GM21717 (cell line): ENCODE measurements at regions not wholly inside any gene's neighbourhood (a gene's known extent, or its start where the extent isn't known, plus 50 kb on each side); places are given as distances from the start of the nearest gene placed in this dataset.

ENCODE experiments used
- ATAC-seq: cut with Tn5 transposase; IDR thresholded peaks from one replicate; pipeline ENCODE4 v1.9.1; 2021; ENCODE audit warnings: mild to moderate bottlenecking, moderate library complexity; ENCODE audit not compliant: unreplicated experiment

DNA sequence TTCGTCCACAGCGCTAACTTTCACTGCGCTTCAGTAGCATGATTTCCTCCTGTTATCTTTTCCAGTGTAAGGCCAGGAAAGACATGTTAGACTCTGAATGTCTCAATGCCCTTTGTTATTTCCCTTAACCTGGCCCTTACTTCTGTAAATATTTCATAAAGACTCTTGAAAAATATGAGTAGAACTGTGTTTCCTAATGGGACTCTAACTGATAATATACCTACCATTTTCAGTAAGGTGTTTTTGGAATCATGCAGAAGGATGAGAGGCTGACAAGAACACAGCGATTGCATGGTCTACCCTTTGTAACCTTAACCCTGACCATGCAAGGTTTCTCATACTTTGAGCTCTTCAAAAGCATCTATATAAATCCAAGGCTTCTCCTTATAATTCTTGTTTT is 550.1 kb downstream of the SLITRK6 start:
- ATAC-seq, result no peak

DNA sequence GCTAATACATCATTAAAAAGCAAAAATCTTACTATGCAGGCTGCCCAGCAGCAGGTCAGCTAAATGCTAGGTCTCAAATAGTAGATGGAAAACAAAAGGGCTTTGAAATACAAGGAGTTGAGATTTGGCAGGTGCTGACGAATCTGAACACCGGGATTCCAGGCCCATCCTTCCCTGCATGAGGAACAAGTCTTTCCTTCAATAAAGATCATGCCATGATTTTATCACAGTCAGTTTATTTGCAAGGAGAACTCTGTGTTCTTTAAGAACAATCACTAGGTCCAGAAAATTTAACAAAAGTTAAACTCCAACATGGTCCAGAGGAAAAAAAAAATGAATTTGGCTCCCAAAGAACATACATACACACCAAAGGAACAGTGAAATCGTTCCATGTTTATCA is 551.4 kb downstream of the SLITRK6 start:
- no peak for ATAC-seq

DNA sequence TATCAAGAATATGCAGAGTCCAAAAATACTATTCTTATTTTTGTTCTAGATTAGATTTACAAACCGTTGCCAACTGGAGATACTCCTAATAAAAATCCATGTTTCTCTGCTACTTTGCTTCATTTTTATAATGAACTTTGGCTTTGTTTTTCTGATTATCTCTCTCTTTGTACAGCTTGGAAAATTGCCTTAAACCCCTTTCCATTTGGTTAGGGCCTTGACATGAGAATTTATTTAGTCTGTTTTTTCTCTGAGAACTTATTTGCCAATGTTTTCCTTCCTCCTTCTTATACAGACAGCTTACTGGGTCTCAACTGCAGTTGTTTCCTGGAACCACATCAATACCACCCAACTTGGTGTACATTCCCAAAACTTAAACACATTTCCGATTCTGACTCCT is 555.4 kb downstream of the SLITRK6 start:
- ATAC-seq, result no peak

DNA sequence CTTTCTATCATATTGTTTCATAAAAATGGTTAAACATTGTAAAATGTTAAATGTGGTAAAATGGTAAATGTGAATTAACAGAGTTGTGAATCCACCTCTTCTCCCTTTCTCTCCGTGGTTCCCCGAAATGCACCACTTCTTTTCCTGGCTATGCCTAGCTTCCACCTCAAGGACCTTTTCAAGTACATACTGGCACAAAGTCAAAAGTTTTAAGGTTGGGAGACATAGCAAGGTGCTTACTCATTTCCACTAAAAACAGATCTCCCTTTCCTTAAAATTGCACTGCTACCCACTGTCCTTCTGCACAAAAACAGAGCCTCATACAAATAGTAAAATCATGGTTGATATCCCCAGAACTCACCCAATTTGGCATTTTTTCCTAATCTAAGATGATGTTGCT is 558.2 kb downstream of the SLITRK6 start:
- ATAC-seq, result no peak

DNA sequence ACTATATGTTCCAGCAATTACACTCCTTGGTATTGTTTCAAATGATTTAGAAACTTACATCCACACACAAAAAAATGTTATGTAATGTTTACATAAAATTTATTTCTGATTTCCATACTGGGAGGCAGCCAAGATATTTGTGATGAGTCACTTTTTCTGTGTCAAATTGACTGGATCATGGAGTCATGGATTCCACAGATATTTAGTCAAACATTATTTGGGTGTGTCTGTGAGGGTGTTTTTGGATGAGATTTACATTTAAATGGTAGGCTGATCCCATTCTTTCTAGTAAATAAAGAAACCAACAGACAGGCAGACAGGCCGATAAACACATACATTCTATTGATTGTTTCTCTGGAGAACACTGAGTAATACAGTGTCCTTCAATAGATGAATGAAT is 562.8 kb downstream of the SLITRK6 start:
- ATAC-seq, result no peak

DNA sequence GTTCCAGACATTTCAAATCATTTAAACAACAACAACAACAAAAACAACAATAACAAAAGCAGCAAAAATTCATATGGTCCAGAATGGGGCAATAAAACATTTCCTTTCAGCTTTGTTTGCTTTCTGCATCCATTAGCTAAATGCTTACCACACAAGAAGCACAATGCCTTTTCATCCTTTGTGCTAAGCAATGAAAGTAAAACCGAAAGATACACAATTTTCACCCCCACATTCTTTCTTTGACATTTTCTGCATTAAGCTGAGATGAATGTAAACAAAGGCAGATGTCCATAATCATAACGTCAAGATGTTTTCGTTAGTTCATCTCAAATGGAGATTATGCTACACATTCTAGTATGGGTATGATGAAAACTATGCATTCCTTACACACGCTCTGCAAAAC is 568.5 kb downstream of the SLITRK6 start:
- ATAC-seq, result no peak

DNA sequence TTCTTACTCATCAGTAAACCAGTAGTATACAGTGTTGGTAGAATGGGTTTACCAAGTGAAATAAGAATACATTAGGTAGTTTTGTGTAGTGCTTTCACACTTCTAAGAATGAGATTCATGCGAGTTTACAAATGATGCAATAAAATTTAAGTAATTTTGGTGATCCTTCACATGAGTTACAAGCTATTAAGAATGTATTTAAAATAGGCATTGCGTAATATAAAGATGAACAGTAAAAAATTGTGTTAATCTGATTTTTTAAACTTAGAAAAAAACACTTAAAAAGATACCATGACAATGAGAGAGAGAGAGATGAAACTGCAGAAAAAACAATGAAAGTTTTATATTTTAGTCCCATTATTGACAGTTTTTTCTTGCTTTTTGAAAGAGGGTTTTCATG is 570.5 kb downstream of the SLITRK6 start:
- no peak for ATAC-seq

DNA sequence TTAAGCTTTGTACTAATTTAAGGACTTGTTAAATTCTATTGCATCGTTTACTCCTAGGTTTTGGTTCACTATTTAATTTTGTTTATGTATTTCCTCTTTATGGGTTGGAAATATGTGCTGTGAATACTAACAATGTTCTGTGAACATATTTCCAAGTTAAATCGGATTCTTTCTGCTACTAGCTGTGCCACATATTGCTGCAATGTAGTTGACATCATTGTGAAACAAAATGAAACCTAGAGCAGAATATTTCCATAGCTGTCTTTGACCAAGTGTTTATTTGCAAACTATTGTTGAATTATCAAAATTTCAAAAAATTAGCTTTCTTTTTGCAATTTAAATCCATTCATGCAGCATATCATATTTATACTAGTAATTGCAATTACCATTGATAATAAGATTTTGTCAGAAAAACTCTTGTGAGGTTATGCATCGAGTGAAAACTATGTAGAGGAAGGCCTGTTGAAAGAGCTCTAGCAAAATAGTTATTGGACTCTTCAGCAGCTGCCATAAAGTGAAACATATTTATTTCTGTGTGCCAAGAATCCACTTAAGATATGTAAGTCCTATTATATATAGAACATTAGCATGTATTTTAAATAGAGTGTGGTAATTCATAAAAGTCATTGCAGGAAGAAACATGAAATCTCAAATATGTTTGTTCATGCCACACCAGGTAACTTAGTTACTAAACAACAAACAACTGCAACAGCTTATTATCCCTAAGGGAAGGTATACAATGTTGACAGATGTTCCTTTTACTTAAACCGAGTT is 575.1 kb downstream of the SLITRK6 start:
- no peak for ATAC-seq

DNA sequence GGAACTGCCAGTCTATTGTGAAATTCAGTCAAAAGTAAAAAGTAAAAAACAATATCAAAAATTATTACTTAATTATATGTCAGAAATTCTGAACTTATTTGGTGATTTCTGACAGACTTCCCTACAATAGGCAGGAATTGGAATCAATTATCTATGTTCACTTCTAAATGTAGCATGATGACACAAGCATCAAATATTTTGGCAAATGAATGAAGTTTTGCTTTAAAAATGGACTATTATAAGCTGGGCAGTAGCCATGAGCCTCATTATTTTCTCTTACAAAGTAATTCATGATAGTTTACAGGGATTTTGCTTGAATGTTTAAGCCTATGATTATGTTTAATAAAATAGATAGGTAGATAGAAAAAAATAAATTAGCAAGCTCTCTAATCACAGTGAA is 582.6 kb downstream of the SLITRK6 start:
- no peak for ATAC-seq

DNA sequence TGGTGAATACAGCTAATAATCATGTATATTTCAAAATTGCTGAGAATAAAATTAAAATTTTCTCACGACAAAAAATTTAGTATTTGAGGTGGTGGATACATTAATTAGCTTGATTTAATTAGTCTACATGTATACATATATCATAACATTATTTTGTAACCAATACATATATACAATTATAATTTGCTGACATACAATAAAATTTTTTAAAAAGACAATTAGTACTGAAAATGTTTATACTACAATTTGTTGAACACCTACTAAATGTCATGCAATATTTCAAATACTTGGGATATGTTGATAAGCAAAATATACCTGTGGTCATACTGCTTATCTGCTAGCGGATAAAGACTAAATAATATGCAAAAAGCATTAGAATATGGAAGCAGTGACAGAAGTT is 586.5 kb downstream of the SLITRK6 start:
- ATAC-seq, result no peak

DNA sequence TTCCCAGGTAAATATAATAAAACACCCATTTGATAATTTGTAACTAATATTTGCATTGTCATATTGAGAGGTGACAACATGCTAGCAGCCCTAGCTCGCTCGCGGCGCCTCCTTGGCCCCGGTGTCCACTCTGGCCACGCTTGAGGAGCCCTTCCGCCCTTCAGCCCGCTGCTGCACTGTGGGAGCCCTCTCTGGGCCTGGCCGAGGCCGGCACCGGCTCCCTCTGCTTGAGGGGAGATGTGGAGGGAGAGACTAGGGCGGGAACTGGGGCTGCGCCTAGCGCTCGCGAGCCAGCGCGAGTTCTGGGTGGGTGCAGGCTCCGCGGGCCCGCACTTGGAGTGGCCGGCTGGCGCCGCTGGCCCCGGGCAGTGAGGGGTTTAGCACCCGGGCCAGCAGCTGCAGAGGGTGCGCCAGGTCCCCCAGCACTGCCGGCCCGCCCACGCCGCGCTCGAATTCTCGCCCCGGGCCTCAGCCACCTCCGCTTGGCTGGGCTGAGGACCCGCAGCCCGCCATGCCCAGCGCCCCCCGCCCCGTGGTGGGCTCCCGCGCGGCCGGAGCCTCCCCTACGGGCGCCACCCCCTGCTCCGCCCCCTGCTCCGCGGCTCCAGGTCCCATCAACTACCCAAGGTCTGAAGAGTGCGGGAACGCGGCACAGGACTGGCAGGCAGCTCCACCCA is 594.4 kb downstream of the SLITRK6 start:
- ATAC-seq, result no peak

DNA sequence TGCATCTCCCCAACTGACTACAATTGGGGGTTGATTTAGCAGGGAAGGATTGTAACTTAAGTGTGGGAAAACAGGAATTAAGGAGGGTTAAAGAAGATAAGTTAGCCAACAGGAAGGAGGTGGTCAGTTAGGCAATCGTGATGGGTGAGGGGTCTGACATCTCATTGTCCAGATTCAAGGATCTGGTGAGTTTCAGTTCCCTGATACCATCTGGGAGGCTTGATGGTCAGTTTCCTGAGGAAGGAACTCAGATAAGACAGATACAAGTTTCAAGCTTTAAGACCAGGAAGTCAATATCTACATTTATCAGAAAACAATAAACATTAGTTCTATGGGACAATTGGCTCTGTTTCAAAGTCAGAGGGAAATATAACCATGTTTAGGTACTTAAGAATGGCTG is 601.8 kb downstream of the SLITRK6 start:
- ATAC-seq, result no peak

DNA sequence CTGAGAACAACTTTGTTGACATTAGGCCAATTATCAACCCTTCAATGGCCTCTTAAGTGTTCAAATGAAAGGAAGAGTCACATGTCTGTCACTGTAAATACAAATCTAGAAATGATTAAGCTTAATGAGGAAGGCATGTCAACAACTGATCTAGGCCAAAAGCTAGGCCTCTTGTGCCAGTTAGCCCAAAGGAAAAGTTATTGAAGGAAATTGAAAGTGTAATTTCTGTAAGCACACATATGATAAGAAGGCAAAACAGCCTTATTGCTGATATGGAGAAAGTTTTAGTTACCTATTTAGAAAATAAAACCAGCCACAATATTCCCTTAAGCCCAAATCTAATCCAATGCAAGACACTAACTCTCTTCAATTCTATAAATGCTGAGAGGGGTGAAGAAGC is 604.7 kb downstream of the SLITRK6 start:
- no peak for ATAC-seq

DNA sequence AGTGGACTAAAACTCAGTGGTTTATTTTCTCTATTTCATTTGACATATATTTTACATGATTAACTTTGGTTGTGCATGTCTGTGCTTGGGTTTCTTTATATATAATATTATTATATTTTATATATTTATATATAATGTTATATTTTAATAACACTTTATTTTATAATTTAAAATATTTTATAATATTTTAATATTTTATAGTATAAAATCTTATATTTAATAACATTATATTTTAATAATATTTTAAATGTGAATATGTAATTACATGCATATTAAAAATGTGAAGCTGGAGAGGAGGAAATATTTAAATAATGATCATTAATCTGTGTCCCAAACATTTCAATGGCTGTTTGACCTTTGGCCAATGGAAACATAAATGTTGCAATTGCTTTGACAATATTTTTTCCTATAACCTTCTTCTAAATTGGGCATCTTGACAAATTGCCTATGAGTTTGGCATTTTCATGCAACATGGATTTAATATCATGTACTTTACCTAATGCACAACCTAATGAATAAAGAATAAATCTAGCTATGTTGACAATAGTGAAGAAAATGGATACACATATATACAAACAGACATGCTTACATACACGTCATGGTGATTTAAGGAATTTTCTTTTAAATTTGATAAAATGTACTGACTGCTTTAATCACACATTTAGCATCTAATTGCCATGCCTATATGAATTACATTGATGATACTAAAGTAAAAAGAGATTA is 607.1 kb downstream of the SLITRK6 start:
- no peak for ATAC-seq

DNA sequence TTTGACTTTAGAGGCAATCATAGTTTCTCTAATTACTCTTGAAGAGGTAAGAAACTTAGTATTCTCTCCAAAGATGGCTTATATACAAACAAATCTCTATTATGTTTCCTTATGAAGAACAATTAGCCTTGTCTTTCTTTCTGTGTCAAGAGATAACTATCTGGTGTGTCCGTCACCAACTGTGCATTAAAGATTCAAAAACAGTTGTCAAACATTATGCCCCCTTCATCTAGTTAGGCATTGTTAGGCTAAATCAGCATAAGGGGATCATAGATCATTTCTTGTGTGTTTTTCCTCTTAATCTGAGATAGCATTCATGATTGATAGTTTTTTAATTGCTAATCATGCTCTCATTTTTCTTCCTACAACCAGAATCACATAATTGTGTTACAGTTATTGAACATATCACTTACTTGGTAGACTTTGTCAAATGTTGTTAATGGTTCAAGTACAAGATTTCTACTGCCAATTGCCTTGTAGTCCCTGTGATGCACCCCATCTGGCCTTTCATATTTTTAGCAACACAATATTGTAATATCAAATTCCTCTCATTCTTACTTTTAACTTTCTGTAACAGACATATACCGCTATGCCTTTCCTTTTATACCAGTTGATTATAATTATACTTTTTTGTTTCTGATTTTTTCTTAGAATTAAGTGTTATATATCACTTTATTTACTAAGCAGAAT is 612.7 kb downstream of the SLITRK6 start:
- ATAC-seq, result no peak

DNA sequence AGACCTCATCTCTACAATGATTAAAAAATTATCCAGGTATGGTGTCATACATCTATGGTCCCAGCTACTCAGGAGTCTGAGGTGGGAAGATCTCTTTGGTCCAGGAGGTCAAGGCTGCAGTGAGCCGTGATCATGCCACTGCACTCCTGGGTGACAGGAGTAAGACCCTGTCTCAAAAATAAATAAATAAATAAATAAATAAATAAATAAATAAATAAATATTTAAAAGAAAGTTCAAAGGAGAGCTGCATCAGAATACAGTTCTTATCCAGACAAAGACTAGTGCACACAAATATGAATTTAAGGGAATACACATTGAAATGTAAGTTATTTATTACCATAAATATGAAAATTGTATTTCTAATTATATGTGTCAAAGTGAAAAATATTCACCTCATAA is 624.9 kb downstream of the SLITRK6 start:
- no peak for ATAC-seq

DNA sequence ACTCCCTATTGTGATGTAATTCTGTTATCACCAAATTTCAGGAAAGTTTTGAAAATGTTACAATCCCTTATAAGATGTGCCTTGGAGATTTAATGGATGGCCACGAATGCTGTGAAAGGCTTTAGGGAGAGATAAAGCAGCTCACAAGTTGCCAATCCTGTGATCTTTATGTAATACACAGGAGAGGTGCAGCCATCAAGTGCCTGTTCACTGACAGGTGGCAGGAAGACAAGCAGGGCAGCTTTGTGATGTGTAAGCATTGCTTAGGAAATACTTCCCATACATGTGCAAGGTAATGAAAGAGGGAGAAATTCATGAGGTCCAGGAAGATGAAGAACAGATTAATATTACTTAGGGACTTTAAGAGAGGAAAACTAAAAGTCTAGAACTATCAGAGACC is 628.8 kb downstream of the SLITRK6 start:
- ATAC-seq, result no peak

DNA sequence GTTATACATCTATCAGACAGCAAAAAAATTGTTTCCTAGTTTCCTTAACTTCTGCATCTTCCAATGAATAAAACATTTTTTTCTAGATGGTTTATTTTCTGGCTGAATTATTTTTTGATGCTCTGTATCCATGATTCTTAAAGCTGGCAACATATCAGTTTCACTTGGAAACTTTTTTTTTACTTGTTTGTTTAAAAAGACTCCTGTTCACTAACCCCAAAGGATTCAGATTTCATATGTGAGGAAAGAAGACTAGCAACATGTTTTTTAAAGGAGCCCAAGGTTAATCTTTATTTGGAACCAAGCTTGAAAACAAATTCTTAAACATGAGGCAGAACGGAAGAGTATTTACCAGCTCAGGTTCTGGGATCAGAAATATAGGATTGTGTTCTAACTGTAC is 632.3 kb downstream of the SLITRK6 start:
- ATAC-seq, result no peak

DNA sequence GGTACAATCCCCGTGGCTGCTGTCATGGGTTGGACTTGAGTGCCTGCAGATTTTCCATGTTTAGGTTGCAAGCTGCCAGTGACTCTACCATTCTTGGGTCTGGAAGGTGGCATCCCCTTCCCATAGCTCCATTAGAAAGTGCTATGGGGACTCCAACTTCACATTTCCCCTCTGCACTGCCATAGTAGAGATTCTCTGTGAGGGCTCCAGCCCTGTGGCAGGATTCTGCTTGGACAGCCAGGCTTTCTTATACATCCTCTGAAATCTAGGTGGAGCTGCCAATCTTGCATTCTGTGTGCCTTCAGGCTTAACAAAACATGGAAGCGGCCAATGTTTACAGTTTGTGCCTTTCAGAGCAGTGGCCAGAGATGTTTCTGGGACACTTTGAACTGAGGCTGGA is 636.2 kb downstream of the SLITRK6 start:
- no peak for ATAC-seq

DNA sequence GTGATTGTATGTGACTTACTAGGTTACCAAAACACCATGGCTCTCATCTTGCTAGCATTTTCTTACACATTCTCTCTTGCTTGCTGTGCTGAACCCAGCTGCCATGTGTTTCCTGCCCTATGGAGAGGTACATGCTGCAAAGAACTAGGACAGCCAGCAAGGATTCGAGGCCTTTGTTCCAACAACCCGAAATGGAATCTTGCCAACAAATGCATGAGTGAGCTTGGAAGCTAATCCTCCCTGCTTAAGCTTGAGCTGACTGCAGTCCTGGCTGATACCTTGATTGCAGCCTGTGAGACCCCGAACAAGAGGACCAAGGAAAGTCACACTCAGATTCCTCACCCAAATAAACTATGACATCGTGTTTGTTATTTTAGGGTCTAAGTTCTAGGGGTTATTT is 651.2 kb downstream of the SLITRK6 start:
- no peak for ATAC-seq

DNA sequence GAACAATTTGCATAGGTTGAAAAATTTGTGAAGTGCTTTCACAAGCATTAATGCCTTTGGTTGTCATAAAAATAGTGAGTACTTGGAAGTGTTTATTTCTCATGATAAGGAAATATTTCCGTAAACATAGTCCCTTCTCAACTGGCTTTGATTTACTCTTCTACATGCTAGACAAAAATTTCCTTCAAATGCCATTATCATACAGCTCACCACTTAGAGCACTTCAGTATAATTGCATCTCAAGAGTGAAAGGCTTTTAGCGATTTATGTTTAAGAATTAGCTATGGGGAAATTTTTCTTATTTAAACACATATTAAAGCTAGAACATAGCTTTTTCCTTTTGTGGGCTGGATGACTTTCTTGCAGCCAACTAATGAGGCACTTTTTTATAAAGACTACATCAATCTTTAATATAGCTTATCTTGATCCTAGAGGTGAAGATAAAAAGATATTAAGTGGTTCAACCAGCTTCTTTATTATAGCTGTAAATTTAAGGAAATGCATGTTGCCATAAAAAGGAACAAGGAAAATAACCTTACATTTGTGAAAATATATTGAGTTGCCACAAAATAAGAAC is 656.8 kb downstream of the SLITRK6 start:
- no peak for ATAC-seq
